DOHH2 (cell line): ENCODE measurements at regions not wholly inside any gene's neighbourhood (a gene's known extent, or its start where the extent isn't known, plus 50 kb on each side); places are given as distances from the start of the nearest gene placed in this dataset.

Experiments
- EZH2phosphoT487 ChIP-seq: fragments of 200-600 bp; sonication (generic); IDR thresholded peaks from 2 replicates; pipeline ENCODE4 v1.6.1; 2017; ENCODE audit warnings: borderline replicate concordance, mild to moderate bottlenecking, antibody characterized with exemption, low read length, moderate library complexity, mixed read lengths
- TF ChIP-seq, protein P1 (sequence below): fragments of 200-600 bp; sonication (generic); IDR thresholded peaks from one replicate; pipeline ENCODE4 v1.5.1; 2014; ENCODE audit warnings: antibody characterized with exemption, mild to moderate bottlenecking, low read depth, low read length; ENCODE audit not compliant: poor library complexity, severe bottlenecking

DNA sequence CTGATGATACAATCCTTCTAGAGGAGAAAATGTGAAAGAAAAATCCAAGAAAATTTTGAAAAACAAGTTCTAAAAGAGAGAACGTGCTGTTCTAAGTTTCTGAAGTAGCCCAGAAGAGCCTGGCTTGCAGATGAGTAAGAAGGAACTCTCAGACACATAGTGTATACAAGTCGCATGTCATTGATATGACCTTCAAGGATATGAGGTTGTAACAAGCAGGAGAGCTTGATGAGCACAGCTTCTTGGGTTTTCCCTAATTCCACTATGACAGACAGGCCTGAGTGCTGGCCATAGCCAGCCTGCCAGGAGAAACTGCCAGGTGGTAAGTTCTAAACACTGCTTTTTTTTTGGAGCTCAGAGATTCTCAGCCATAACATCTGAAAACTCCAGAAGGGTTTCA is 235.7 kb upstream of the SIX2 start:
- TF ChIP-seq, protein P1, sequence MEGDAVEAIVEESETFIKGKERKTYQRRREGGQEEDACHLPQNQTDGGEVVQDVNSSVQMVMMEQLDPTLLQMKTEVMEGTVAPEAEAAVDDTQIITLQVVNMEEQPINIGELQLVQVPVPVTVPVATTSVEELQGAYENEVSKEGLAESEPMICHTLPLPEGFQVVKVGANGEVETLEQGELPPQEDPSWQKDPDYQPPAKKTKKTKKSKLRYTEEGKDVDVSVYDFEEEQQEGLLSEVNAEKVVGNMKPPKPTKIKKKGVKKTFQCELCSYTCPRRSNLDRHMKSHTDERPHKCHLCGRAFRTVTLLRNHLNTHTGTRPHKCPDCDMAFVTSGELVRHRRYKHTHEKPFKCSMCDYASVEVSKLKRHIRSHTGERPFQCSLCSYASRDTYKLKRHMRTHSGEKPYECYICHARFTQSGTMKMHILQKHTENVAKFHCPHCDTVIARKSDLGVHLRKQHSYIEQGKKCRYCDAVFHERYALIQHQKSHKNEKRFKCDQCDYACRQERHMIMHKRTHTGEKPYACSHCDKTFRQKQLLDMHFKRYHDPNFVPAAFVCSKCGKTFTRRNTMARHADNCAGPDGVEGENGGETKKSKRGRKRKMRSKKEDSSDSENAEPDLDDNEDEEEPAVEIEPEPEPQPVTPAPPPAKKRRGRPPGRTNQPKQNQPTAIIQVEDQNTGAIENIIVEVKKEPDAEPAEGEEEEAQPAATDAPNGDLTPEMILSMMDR: no peak
- no peak for TF ChIP-seq EZH2phosphoT487
